Pons (tissue), 1 donor: ENCODE measurements at regions not wholly inside any gene's neighbourhood (a gene's known extent, or its start where the extent isn't known, plus 50 kb on each side); places are given as distances from the start of the nearest gene placed in this dataset.

Experiments
- DNase-seq: peaks from one replicate; pipeline ENCODE4 v3.0.0-alpha.2; 2016; ENCODE audit warnings: low spot score

DNA sequence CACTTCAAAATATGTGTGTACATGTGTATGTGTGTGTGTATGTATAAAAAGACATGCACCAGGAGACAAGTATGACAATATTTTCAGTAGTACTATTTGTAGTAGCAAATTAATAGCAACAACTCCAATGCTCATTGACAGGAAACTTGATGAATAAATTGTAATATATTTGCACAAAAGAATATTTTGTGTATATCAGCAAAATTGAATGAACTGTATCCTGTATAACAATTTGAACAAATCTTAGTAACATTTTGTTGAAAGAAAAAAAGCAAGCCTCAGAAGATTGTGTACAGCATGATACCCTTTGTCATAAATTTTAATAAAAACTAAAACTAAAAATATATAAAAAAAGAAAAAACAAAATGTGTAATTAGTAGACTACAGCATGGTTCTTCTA lies 1367.3 kb upstream of the TMEFF2 start:
- no peak for DNase-seq

DNA sequence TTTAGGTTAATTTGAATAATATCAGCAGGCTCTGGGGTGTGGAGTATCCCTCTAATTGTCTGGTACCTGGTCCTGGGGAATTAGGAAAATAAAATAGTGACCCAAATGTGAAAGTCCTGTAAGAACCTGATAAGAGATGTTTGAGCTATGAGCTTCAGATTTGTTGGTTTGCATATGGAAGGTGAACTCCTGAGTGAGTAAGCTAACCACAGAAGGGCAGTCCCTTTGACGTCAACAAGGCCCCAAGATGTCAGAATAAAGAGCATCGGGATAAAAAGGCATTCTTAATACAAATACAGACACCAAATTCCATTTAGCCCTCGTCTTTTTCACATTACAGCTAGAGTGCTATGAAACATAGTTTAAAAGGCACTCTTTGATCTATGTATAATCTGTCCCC lies 1366.3 kb upstream of the TMEFF2 start:
- no peak for DNase-seq

DNA sequence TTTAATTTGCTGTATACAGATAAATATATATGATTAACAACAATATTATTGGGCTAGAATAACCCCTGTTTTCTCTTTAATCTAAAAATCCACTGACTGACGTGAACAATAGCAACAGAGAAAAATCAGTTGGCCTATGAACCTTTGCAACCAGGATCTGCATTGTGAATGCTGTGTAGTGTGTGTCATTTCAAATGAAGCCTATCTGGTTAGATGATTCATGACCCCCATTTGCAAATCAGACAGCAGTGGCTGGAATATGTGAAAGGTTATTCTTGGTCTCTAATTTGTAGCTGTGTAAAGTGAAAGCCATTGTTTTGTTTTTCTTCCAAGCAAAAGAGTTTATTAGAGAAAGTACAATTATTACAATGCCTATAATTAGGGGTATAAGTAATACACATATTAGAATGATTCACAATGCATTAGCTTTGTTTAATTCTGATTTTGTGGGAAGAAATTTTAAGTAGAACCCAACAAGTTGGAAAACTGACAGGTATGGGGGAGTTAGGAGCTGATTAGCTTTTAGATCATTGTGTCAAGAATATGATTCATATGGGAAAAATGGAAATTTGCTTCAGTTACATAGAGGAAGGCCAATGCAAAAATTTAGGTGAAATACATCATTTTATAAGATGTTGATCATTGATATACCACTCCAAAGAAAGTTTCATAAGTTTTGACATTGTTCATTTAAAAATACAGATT lies 1362.2 kb upstream of the TMEFF2 start:
- no peak for DNase-seq

DNA sequence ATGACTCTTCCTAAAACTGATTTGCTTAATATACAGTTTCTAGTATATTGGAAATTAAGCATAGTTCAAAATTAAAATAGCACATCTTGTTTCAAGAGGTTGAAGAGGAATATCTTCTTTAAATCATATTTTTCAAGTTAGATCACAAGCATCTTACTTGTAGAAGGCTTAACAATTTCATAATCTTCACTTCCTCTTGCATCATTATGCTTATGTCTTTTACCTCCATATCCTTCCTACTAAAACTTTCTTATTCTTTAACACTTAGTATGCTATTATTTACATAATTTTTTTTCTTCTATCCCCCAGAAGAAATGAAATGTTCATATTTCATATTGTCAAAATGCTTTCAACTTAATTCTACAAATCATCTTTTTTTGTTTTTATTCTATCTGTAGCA lies 1354.9 kb upstream of the TMEFF2 start:
- no peak for DNase-seq

DNA sequence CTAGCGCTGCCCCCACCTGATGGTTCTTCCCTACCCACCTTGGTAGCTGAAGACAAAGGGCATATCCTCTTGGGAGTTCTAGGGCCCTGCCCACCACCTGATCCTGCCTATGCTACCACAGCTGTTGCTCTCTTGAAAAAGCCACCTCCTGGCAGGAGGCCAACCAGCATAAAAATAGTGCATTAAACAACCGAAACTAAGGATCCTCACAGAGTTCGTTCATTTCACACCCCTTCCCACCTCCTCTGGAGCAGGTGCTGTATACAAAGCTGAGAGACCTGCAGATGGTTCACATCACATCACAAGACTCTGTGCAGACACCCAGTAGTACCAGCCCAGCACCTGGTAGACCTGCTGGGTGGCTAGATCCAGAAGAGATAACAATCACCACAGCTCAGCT lies 1348.0 kb upstream of the TMEFF2 start:
- no peak for DNase-seq

DNA sequence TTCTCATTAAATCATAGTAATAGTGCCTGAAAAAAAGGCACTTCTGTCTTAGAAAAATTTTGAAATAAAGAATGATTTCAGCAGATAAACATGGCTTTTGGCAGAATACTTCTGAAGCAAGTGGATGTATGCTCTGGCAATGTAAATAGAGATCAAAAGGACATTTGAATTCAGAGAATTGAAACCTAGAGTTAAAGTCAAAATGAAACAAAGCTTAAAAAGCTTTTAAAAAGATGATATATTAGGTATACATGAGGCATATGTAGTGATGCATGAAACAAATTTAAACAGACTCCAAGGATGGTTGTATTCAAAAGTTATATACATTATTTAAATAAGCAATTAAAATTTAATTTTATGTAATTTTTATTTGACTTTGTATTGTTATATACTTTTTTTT lies 1344.5 kb upstream of the TMEFF2 start:
- DNase-seq, result no peak

DNA sequence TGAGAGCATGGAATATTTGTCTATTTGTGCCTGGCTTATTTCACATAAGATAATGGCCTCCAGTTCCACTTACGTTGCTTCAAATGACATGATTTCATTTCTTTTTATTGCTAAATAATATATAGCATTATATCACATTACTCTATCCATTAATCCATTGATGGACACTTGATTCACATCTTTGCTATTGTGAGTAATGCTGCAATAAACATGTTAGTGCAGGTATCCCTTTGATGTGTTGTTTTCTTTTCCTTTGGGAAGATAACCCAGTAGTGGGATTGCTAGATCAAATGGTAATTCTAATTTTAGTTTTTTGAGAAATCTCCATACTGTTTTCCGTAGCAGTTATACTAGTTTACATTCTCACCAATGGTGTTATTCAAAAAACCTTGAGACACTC lies 1343.3 kb upstream of the TMEFF2 start:
- DNase-seq, result no peak

DNA sequence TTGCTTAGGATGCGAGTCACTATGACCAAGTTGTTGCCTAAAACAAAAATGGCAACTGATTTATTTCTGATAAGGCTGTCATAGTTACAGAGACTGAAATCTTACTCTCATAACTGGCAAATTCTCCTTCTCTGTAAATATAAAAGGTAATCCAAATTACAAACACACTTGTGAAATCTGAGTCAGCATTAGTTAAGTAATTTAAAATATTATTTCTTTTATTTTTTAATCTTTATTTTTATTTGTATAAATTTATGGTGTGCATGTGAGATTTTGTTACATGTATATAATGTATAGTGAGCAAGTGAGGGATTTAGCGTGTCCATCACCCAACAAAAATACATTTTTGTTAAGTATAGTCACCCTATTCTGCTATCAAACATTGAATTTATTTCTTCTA lies 1342.8 kb upstream of the TMEFF2 start:
- DNase-seq, result no peak

DNA sequence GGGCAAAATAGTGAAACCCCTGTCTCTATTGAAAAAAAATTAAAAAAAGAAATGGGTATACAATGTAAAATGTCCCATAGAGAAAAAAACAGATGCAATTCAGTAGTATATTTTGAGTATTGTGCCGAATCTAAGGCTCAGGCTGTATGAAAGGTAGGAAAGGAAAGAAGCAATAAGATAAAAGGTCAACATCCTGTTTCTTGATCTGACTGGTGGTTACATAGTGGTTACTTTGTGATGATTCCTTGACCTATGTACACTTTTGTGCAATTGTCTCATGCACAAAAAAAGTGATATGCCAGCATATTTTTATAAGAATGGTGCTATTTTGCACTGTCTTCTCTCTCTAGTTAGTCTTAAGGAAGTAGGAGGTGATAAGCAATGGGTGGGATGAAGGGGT lies 1333.7 kb upstream of the TMEFF2 start:
- no peak for DNase-seq

DNA sequence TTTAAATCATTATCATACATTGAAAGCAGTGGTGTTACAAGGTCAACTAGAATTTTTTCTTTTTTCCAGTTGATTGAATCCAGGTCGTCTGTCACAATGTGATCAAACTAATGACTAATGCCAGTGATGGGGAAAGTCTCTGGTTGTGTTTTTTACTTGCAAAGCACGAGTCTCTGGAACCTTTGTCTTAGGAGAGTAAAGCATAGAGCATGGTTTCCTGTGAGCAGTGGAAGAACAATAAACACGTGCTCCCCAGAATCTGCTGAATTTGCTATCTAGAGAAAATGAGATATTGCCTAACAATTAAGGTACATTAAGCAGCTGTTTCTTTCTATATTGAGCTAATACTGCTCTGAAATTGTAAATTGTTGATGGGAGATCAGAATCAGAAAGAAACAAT lies 1332.4 kb upstream of the TMEFF2 start:
- DNase-seq, result no peak

DNA sequence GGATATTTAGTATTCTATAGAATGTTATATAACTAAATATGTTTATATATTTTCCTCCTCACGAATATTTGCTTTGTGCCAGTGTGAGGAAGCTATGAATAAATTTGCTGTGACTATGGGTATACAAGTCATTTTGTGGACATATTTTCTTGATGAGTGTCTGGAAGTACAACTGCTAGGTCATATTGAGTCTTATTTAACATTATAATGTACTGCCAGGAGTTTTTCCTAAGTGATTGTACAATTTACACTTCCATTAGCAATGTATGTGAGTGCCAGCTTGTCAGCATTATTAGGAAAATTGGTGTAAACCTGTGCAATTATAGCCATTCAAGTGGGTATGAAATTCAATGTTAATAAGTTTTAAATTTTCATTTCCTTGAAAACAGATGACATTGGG lies 1328.9 kb upstream of the TMEFF2 start:
- no peak for DNase-seq

DNA sequence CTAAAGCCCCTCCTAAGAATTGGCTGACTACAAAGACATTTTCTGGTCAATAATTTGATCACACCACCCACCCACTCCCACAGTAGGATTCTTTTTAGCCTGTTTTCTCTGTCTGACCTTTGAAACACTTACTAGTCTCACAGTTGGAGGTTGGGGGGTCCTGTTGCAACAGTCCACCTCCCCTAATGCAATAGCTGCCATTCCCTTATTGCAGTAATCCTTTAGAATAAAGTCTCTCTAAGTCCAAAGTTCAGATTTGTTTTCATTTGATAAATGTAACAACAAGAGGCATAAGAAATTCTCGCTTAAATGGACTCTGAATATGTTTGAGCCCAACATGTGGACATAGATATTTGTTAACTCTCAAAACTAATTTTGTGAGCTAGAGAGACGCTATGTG lies 1326.8 kb upstream of the TMEFF2 start:
- no peak for DNase-seq

DNA sequence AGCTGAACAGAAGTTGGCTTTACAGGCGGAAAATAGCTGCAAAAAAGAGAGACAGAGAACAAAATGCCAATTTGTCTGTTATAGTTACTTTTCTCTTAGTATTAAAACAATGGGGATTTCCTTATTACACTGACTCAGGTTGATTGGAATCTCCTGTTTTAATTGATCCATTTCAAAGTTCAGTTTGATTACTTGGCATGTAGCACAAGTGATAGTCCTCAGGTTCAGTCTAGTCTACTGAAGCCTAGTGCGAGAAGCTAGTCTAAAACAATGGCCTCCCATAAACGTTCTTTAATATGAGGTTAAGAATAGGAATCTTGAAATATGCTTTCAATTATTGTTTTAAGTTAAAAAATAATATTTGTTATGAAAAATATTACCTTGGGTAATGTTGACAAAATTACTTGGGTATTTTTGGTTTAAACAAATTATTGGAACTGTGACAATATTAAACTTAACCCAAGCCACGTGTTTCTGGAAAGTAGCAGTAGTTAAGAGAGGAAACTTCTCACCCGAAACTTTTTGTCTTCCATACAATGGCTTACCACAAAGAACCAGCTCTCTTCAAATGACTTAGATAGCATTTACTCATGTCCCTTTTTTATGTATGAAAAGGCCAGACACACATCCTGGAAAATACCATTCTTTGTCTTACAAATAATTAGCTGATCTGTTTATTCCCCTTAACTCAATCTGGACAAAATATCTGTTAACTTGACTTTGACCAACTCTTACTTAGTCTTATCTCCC lies 1326.2 kb upstream of the TMEFF2 start:
- DNase-seq, result no peak

DNA sequence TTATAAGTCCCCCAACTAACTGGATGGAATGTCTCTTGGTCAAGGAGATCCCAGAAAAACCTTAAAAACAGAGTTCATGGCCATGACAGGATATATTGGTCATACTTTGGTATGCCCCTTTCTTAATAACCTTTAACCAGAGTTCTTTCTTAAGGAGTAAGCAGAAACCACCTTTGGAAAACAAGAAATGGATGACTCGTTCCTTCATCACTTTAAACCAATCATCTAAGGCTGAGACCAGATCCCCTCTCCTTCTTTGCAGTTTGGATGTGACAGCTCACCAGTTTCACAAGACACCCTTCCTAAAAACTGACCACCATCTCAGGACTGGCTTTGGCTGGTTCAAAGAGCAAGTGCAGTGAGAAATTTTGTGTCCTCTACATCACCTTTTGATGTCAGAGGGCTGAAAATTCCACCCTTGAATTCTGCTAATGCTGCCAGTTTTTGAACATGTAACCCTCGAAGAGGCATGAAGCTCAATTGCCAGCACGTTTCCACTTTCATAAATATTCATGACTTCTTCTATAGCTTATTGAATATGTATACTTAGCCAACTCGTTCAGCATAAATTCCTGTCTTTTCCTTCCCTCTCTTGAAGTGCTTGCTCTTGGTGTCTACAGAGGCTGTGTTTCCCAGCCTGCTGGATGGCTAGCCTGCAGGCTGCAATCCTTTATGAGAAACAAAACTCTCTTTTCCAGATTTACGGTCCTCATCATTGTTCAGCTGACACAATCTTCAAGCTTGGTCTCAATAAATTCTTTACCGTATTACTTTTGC lies 1323.5 kb upstream of the TMEFF2 start:
- no peak for DNase-seq

DNA sequence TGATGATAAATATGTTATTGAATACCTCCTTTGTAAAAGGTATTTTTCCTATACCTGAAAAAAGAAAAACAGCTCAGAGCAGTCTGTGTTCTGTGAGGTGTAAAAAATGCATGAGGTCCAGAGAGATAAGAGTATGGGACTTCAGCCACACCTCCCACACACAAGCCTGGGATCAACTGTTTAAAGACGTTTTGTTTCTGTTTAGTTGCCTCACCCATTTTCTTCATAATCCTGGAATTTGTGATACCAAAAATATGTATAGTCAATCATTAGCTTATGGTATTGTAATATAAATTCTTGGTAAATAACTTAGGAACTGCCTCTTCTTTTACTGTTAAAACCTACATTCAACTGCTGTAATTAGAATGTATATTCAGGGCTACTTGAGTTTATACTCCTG lies 1322.9 kb upstream of the TMEFF2 start:
- no peak for DNase-seq

DNA sequence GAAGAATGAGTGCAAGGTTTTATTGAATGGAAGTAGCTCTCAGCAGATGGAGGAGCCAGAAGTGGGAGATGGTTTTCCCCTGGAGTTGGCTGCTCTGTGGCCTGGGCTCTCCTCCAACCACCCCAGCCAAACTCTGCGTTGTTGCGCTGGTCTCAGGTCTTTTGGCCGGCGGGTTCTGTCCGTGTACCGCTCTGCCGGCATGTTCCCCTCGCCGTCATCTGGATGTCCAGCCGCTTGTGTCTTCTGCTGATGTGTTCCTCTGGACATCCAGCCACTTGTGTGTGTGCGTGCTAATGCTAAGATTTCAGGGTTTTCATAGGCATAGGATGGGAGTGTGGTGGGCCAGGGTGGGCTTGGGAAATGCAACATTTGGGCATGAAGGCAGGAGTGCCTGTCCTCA lies 1311.3 kb upstream of the TMEFF2 start:
- no peak for DNase-seq

DNA sequence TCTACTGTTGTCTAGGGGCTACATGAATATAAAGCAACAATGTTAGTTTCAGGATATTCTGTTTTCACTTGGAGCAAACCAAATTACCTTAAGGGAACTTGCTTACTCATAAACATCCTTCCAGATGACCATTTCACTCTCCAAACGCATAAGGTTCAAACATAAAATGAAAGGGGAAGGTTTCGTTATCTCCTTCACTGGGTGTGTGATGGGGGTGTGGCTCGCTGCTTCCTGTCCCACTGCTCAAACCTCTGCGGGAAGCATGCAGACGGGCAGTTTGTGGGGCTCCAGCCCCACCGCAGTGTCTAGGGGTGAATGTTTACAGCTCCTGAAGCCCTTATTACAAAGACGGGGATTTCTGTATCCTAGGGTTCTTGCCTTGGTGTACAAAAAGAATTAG lies 1310.9 kb upstream of the TMEFF2 start:
- DNase-seq, result no peak

DNA sequence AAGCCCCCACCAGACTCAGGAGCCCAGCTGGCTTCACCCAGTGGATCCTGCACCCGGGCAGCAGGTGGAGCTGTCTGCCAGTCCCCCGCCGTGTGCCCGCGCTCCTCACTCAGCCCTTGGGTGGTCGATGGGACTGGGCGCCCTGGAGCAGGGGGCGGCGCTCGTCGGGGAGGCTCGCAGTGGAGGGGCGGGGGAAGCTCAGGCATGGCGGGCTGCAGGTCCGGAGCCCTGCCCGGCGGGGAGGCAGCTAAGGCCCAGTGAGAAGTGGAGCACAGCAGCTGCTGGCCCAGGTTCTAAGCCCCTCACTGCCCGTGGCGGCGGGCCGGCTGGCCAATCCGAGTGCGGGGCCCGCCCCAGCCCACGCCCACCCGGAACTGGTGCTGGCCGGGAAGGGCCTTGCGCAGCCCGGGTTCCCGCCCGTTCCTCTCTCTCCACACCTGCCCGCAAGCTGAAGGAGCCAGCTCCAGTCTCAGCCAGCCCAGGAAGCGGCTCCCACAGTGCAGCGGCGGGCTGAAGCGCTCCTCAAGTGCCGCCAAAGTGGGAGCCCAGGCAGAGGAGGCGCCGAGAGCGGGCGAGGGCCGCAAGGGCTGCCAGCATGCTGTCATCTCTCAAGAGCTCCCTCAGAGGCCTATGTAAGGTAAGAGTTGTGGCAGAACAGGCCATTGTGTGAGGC lies 1307.8 kb upstream of the TMEFF2 start:
- DNase-seq, result no peak

DNA sequence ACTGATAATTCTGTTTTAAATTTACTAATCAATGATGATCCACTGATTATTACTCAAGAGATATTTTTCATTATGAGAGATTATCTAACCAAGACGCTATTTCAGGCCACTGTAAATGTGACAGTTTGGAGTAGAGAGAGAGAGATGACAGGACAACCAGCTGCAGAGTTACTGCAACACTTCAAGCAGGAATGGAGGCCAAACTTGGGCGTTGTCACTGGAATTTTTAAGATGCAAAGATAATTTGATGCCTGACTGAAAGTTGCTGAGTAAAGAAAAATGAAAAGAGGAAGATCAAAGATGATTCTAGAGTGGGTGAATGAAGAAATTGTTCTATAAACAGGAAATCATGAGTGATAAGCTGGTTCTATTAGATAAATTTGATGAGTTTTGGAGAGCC lies 1302.1 kb upstream of the TMEFF2 start:
- no peak for DNase-seq

DNA sequence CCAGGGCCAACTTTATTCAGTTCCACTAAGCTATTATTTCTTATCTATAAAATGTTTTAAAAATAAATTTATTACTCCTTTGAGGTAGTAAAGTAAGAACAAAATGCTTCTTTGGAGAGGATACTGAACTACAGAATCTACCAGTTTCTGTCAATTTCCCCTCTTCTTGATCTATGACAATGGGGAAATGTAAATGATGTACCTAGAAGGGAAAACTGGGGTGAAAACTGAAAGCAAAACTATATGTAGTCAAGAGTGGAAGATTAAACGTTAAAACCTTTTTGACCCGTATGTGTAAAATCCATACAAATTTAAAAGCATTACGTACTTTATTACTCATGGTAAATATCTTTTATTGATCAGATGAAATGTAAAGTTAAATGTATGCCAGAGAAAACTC lies 1287.8 kb upstream of the TMEFF2 start:
- DNase-seq, result no peak

DNA sequence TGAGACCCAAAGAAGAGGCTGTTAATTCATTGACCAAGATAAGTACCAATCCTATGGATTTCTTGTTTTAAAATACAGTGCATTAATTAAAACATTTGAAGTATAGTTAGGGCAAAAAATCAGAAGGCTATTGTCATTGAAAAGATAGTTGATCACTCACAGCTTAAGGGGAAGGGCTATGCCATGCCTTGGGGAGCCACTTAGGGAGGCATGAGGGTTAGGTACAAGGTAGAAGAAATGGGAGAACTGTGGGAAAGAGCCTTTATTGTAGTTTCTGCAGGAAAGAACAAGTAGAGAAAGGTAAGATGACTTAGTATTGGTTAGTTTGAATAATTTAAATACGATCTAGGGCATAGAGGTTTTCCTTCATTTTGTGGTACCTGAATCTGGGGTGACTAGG lies 1285.5 kb upstream of the TMEFF2 start:
- DNase-seq, result no peak

DNA sequence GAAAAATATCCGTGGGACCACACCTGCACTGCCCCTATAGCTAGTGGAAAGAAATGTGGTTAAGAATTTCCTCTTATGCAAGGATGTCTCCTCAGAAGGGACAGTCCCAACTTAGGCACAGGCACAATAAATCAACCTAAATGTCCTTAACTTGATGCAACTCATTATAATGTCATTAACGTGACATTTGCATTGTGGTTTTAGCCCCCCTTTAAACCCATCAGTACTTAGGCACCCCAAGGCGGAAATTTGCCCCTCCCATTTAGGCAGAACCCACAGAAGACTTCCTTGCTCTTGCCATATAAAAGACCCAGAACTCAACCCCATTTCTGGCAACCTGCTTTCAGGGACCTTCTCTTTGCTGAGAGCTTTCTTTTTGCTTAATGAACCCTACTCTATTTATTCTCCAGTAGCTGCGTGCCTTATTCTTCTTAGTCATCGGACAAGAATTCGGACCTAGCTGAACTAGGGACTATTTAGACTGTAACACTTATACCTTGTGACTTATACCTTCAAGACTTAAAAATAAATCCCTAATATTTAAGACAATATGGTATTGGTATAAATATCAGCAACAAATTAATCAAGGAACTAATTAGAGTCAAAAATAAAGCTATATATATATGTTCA lies 1281.6 kb upstream of the TMEFF2 start:
- no peak for DNase-seq
